Skeletal muscle satellite cell (primary cell): ENCODE measurements at regions not wholly inside any gene's neighbourhood (a gene's known extent, or its start where the extent isn't known, plus 50 kb on each side); places are given as distances from the start of the nearest gene placed in this dataset.
"Not testable (repeated sequence)": the region's sequence is repeated elsewhere in the genome, so short reads cannot be mapped to it uniquely, and the experiment has no call there.

ENCODE experiments used
- H3K27me3 ChIP-seq: 2 replicates; pipeline ENCODE4 v1.7.0; 2013; ENCODE audit warnings: low read length; ENCODE audit not compliant: control insufficient read depth, insufficient read depth
- H3K36me3 ChIP-seq: 2 replicates; pipeline ENCODE4 v1.7.0; 2013; ENCODE audit warnings: mild to moderate bottlenecking, control low read depth, low read length; ENCODE audit not compliant: insufficient read depth
- H3K4me1 ChIP-seq: 2 replicates; pipeline ENCODE4 v1.7.0; 2013; ENCODE audit warnings: low read length; ENCODE audit not compliant: control insufficient read depth, insufficient read depth
- H3K4me2 ChIP-seq: 2 replicates; pipeline ENCODE4 v1.7.0; 2013; ENCODE audit warnings: mild to moderate bottlenecking, low read length
- H3K4me3 ChIP-seq: 2 replicates; pipeline ENCODE4 v1.7.0; 2013; ENCODE audit warnings: low read length
- H3K9ac ChIP-seq: 2 replicates; pipeline ENCODE4 v1.7.0; 2013; ENCODE audit warnings: mild to moderate bottlenecking, low read depth, low read length, moderate library complexity
- H3K9me3 ChIP-seq: replicated peaks from 2 replicates; pipeline ENCODE4 v1.7.0; 2013; ENCODE audit warnings: mild to moderate bottlenecking, control low read depth, low read length

- H3K9me3 ChIP-seq: not testable (repeated sequence)
Measured at GRCh38 chr6:144977250-144977864, 692.2 kb downstream of the UTRN start.

DNA sequence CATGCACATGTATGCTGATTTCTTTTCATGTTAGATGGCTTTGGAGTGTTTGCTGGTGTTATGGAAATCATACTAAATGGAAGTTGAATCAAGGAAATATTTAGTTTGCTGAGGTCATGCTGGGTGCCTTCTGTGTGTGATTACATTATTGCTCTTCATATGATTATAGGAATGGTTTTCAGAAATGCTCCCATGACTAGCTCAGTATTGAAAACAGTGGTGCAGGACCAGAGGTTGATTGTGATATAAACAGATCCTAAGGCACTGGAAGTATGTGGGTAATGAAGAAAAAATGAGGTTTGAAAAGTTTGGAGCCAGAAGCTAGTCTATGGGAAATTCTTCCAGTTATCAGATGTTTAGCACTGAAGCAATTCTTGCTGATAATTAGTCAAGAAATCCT is 693.1 kb downstream of the UTRN start:
- Histone ChIP-seq H3K4me3 (no peak overlapping the region), H3K9me3 (no peaks in the 10 kb centered on the region), H3K27me3 (no peaks in the 10 kb centered on the region), H3K4me2 (no peak overlapping the region), H3K9ac (no peak overlapping the region), H3K36me3 (no peaks in the 10 kb centered on the region), H3K4me1 (peaks cover 5% of the 10 kb centered on the region)

More at GRCh38 chr6:144977250-144977864, 692.2 kb downstream of the UTRN start:
- H3K36me3 ChIP-seq, H3K4me2 ChIP-seq, H3K27me3 ChIP-seq, H3K9ac ChIP-seq, H3K4me3 ChIP-seq, H3K4me1 ChIP-seq: not testable (repeated sequence)

- Histone ChIP-seq H3K9ac (no peak overlapping the region), H3K4me2 (no peak overlapping the region), H3K4me1 (no peaks in the 10 kb centered on the region), H3K36me3 (no peaks in the 10 kb centered on the region), H3K4me3 (no peak overlapping the region), H3K9me3 (no peaks in the 10 kb centered on the region), H3K27me3 (no peaks in the 10 kb centered on the region)
Measured at GRCh38 chr6:144986271-144986670, 701.1 kb downstream of the UTRN start.

GRCh38 chr6:144989319-144990107 is 704.4 kb downstream of the UTRN start:
- no peak overlapping the region for H3K4me3 ChIP-seq
- no peaks in the 10 kb centered on the region for H3K27me3 ChIP-seq
- no peaks in the 10 kb centered on the region for H3K9me3 ChIP-seq
- H3K36me3 ChIP-seq: no peaks in the 10 kb centered on the region
- peaks cover 9% of the 10 kb centered on the region for H3K4me1 ChIP-seq
- no peak overlapping the region for H3K4me2 ChIP-seq
- no peak overlapping the region for H3K9ac ChIP-seq

DNA sequence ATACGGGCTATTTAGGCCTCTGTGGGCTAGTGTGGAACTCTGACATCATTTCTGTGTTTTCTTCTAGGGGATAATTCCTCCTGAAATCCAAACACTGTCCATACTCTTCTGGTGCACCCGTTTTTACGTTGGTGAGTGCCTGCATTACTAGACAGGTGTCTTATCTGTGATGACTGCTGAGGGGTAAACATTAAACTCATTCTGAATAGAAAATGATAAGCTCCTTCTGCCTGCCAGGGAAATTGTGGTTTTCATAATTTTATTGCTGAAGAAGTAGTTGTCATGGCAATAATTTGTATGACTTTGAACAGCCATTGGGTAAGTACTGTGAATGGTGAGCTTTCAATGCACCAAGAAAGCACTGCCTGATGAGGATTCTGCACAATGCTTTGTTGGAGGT is 705.6 kb downstream of the UTRN start:
- H3K36me3 ChIP-seq: no peaks in the 10 kb centered on the region
- H3K4me2 ChIP-seq: no peak overlapping the region
- H3K4me1 ChIP-seq: peaks cover 9% of the 10 kb centered on the region
- H3K4me3 ChIP-seq: no peak overlapping the region
- no peaks in the 10 kb centered on the region for H3K27me3 ChIP-seq
- no peak overlapping the region for H3K9ac ChIP-seq
- H3K9me3 ChIP-seq: no peaks in the 10 kb centered on the region

DNA sequence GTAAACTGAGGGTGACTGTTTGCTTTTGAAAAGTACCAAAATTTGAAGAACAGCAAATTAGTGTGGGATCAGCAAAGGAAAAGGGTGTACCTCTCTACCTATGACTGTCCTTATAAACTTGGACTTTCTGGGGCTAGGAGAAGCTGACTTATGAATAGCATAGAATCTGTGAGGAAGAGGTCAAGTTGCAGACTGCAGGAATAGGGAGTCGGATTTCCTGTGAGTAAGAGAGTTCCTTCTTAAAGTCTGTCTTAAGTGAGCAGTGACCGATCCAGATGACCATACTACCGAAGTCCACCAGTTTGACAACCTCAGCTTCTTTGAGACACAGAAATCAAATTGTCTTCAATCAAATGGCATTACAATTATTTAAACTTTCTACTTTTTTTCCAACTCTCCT is 708.7 kb downstream of the UTRN start:
- Histone ChIP-seq H3K9ac (no peak overlapping the region), H3K4me3 (no peak overlapping the region), H3K36me3 (no peaks in the 10 kb centered on the region), H3K9me3 (no peaks in the 10 kb centered on the region), H3K27me3 (no peaks in the 10 kb centered on the region), H3K4me2 (no peak overlapping the region), H3K4me1 (peaks cover 9% of the 10 kb centered on the region)

DNA sequence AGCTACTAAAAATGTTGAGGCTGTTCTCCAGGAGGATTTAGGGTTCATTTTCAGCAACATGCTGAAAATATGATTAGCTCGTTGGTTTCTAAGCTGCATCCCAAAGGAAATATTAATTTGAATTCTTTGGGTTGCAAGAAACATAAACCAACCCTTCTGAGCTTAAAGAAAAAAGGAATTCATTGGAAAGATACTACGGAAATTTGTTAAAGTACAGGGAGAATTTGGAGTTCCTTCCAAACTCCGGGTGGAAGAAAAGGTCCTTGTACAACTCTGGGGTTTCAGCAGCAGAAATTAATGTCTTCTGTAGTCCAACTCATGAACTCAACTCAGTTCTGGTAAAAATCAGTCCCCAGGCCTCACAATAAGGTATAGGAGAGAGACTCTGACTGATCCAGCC is 712.9 kb downstream of the UTRN start:
- H3K4me3 ChIP-seq: no peak overlapping the region
- H3K9me3 ChIP-seq: no peaks in the 10 kb centered on the region
- no peak overlapping the region for H3K9ac ChIP-seq
- no peaks in the 10 kb centered on the region for H3K36me3 ChIP-seq
- H3K27me3 ChIP-seq: no peaks in the 10 kb centered on the region
- H3K4me1 ChIP-seq: peaks cover 9% of the 10 kb centered on the region
- no peak overlapping the region for H3K4me2 ChIP-seq

GRCh38 chr6:144999127-144999526 is 714.0 kb downstream of the UTRN start:
- H3K4me1 ChIP-seq: peaks cover 1% of the 10 kb centered on the region
- no peaks in the 10 kb centered on the region for H3K36me3 ChIP-seq
- H3K4me2 ChIP-seq: no peak overlapping the region
- H3K4me3 ChIP-seq: no peak overlapping the region
- no peaks in the 10 kb centered on the region for H3K9me3 ChIP-seq
- no peak overlapping the region for H3K9ac ChIP-seq
- H3K27me3 ChIP-seq: no peaks in the 10 kb centered on the region

DNA sequence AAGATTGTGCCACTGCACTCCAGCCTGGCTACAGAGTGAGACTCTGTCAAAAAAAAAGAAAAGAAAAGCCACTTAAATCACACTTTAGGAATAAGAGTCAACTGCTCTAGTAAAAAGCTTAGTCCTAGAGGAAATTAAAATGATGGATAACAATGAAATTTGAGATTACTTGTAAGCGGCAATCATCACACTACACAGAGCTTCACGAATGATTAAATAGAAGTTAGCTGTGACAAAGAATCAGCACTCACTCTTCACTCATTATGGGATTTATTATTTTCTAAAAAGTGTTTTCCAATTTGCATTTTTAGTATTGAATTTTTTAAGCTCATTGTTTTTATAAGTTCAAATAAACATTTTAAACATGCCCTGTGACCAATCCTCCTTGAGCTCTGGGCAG is 718.0 kb downstream of the UTRN start:
- Histone ChIP-seq H3K9ac (no peak overlapping the region), H3K9me3 (no peaks in the 10 kb centered on the region), H3K4me3 (no peak overlapping the region), H3K4me2 (no peak overlapping the region), H3K4me1 (no peaks in the 10 kb centered on the region), H3K27me3 (no peaks in the 10 kb centered on the region), H3K36me3 (no peaks in the 10 kb centered on the region)

DNA sequence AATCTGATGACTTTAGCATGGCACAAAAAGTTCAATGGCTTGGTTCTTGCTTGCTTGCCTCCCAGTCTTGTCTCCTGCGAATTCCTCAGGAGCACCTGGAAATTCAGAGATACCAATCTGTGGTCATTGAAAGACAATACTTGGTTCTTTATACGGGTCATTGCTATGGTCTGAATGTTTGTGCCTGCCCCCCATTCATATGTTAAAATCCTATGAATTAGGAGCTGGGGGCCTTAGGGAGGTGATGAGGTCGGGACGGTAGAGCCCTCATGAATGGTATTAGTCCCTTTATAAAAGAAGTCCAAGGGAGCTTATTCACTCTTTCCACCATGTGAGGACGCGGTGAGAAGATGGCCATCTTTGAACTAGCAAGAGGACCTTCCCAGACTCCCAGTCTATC is 721.8 kb downstream of the UTRN start:
- Histone ChIP-seq H3K4me2 (no peak overlapping the region), H3K9me3 (no peaks in the 10 kb centered on the region), H3K4me3 (no peak overlapping the region), H3K27me3 (no peaks in the 10 kb centered on the region), H3K4me1 (no peaks in the 10 kb centered on the region), H3K9ac (no peak overlapping the region), H3K36me3 (no peaks in the 10 kb centered on the region)

- H3K4me2 ChIP-seq: no peak overlapping the region
- H3K27me3 ChIP-seq: no peaks in the 10 kb centered on the region
- no peaks in the 10 kb centered on the region for H3K4me1 ChIP-seq
- H3K9ac ChIP-seq: no peak overlapping the region
- H3K36me3 ChIP-seq: no peaks in the 10 kb centered on the region
- H3K9me3 ChIP-seq: no peaks in the 10 kb centered on the region
- H3K4me3 ChIP-seq: no peak overlapping the region
Measured at GRCh38 chr6:145008715-145009114, 723.6 kb downstream of the UTRN start.

DNA sequence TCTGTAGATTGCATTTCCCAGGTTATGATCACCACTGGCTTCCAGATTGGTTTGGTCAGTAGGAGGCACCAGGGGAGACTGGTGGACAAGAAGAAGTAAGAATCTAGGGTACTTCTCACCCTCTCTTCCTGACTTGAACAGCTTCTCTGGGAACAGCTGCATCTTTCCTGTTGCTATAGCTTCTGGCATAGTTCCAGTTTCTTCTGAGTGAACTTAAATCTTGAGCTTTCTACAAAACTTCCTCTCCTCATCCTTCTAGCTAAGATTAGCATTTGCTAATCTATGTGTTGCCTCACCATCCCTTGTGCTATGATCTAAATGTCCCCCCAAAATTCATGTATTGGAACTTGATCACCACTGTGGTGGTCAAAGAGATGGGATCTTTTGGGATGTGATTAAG is 724.6 kb downstream of the UTRN start:
- Histone ChIP-seq H3K4me1 (no peaks in the 10 kb centered on the region), H3K9me3 (no peaks in the 10 kb centered on the region), H3K9ac (no peak overlapping the region), H3K27me3 (no peaks in the 10 kb centered on the region), H3K4me3 (no peak overlapping the region), H3K4me2 (no peak overlapping the region), H3K36me3 (no peaks in the 10 kb centered on the region)
